NAMALWA (cell line): ENCODE measurements at regions not wholly inside any gene's neighbourhood (a gene's known extent, or its start where the extent isn't known, plus 50 kb on each side); places are given as distances from the start of the nearest gene placed in this dataset.

Experiments used
- DNase-seq: peaks from one replicate; pipeline ENCODE4 v3.0.0-alpha.2; 2015; ENCODE audit warnings: low spot score

DNA sequence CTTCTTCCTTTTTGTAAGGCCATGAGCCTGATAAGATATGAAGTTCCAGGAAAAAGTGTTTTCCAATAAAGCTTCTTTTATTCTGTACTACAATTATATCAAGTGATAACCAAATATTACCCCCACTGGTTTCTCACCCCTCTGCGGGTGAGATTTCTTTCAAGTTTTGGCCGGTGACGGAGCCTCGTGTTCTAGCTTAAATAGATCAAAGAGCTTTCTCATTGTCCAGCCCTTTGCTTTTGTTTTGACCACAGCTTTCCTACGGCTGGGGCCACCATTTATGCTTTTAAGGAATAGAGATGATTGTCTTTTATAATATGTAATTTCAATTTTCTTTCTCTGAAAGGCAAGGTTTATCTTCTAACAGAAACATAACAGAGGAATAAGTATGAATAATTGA lies 196.7 kb upstream of the MTPN start:
- no peak for DNase-seq

DNA sequence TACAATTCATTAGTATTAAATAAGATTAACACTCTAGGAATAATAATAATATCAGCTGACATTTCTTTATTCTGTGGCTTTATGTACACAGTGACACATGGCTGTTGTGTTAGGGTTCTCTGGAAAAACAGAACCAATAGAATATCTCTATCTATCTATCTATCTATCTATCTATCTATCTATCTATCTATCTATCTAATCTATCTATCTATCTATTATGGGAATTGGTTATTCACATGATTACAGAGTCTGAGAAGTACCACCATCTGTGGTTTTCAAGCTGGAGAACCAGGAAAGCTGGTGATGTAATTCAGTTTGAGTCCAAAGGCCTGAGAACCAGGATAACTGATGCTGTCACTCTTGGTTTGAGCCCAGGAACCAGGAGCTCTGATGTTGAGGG lies 194.1 kb upstream of the MTPN start:
- DNase-seq: no peak

DNA sequence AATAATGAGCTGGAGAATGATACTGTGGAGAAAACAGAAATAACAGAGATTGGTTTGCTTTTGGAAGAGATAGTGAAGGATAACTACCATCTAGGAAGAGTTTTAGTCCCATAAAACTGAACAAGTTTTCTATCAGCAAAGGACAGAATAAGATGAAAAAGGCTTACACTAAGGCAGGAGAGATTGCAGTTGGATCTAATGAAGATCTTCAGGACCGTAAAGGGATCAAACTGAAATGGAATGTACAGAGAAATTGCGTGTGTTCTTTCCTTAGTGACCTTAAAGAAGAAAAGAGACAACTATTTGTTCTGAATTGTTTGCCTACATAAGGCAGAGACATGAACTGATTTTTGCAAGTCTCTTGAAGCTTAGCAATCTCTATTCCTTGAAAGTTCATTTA lies 191.7 kb upstream of the MTPN start:
- no peak for DNase-seq

DNA sequence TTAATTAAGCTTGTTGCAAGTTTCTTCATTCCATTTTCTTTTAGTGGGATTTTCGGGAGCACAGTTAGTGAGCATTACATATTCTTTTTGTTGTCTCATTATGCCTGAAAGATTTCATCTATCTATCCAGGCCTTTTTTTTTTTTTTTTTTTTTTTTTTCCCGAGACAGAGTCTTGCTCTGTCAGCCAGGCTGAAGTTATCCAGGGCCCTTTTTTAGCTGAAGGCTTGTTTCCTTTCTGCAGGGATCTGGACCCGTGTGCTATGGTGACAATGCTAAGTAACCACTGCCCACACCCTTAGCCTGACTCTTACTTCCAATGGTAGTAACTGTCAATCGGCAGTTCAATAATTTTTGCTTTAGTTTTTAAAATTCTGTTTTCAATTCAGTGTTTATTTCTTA lies 190.8 kb upstream of the MTPN start:
- no peak for DNase-seq

DNA sequence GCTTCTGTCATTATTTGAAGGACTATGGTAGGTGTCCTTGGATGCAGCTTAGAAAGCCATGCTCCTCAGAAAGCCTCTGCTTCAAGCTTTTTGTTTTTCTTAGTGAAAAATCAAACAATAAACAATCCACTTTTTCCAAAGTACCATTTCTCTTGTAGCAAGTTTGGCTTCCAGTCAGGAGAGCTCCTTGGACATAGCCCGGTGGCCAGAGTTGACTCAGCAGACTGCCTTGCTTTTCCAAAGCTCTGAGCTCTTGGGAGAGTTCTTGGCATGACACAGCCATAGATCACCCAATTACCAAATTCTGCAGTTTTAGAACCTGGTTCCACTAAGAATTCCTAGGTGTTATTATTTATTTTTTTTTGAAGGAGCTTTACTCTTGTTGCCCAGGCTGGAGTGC lies 189.4 kb upstream of the MTPN start:
- no peak for DNase-seq

DNA sequence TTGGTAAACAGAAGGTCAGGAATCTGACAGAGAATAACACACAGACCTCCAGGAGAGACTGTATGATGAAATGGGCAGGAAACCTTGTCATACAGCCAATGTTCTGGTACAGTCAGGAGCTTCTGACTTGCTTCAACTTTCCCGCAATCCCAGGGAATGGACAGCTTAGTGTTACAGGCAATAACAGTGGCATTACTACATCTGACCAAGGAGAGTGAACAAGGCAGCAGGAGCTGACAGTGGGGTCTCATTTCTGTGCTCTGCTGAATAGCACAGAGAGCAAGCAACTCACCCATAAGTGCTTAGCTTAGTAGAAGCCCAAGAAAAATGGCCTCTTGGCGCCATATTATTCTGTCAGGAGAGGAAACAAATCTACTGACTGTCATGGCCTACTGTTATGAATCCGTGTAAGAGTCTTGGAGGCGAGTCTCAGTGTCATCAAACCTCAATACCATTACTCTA lies 186.2 kb upstream of the MTPN start:
- no peak for DNase-seq

DNA sequence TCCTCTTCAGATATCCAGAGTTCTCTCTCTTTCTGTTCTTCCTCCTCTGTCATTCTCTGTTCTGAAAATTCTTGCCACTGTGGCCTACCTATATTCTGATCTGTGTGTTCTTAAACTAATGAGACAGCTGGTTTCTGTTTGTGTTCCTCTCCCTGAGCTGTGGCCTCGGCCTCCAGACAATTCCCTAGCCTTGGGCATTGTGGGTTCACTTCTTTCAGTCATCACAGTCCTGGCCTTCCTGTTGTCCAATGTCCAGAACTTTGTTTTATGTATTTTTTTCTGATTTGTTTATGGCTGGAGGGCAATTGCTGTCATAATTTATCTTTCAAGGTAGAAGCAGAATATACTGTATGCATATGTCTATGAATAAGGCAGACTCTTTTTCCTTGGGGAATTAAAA lies 173.2 kb upstream of the MTPN start:
- no peak for DNase-seq

DNA sequence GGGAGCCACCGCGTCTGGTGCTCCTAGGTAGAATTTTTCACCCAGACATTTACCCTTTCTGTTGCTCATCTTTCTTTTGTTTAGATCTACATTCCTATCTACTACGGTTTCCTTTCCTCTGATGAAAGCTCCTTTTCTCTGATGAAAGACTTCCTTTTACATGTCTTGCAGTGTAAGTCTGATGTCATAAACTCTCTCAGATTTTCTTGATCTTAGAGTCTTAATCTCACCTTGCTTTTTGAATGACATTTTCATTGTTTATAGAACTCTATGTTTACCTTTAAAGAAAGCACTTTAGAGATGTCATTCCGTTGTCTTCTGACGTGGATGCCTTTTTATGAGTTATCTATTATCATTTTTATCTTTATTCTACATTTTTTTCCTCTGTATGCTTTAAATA lies 171.8 kb upstream of the MTPN start:
- DNase-seq: no peak

DNA sequence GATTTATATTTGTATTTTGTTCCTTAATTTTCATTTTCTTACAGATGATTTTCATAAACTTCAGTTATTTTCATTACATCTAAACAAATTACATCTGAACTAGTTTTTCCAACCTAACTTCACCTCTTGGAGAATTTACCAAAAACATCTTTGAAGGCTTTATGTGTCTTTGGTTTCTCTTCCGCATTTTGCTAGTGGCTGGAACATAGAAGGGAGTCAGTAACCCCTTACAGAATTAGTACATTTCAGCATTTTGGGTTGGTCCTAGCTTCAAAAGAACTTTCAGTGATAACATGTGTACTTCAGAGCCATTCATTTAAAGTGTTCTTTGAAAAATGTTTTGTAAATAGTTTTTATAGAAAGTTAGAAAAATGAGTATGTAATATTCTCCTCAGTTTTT lies 169.8 kb upstream of the MTPN start:
- no peak for DNase-seq

DNA sequence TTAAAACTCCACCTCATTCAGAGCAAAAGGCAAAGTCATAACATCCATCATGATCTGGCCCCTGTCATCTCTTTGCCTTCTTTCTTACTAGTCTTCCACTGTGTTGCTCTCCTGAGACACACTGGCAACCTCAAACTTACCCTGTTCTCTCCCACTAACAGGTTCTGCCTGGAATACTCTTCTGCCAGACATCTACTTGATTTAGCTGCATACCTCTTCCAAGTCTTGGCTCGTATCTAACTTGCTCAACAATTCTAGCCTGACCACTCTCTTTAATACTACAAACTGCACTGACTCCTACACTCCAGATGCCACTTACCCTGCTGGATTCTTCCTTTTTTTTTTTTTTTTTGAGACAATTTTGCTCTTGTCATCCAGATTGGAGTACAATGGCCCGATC lies 167.0 kb upstream of the MTPN start:
- no peak for DNase-seq

DNA sequence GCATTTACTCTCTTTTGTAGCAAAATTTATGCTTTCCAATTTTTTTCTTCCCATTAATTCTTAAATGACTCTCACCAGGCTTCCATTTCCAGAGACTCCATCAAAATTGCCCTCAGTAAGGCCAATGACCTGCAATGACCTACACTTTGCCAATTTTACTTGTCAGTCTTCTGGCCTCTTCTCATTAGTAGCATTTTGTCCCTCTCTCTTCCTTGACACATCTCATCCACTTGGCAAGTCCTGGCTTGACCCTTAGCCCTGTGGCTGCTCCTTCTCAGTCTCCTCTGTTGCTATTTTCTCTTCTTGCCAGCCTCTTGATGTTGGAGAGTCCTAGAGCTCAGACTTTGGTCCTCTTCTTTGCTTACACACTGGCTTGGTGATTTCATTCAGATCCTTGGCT lies 166.1 kb upstream of the MTPN start:
- no peak for DNase-seq

DNA sequence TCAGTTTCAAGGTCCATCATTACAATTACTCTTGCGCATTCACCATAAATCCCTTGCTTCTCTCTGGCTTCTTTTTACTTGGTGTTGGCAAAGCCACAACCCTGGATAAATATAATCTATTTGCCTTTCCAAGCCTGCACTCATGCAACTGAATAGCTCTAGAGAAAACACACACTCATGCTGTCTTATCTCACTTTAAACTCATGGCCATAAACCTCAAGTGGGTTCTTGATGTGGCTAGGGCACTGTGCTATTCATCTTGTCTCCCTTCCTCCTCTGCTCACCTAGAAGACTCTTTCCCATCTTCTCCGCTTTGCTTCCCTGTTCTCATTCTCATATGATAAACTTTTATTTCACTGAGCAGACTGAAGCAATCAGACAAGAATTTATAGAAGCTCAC lies 165.4 kb upstream of the MTPN start:
- no peak for DNase-seq

DNA sequence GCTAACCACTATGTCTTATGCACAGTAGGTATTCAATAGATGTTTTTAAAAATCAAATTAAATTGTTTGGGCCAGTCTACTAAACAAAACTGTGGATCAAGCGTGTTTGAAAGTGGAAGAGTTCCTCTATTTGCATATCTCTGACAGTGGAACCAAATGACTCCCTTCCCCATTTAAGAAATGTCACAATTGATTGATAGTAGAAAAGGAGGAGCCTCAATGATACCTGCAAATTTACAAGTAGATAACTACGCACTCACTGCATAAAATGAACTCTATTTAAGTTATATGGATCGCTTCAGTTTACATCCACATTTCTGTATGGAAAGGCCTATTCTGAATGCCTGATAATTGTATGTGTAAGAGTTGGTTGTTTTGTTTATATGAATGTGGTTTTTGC lies 163.3 kb upstream of the MTPN start:
- no peak for DNase-seq

DNA sequence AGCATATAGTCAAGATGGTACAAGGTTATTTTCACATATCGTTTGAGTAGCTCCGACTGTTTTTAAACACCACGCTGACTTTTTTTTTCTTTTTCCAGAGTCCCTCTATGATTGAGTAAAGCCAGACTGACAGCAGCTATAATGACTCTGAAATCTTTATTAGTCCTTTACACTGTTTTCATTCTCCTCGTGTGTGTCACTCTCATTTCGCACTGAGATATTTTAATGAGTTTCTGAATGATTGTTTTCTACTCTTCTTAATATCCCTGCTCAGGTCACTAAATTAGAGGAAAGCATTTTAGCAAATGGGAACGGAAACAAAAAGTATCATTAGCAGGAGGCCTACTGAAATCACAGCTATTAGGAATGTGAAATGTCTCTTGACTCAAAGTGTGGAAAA lies 162.3 kb upstream of the MTPN start:
- DNase-seq: no peak

DNA sequence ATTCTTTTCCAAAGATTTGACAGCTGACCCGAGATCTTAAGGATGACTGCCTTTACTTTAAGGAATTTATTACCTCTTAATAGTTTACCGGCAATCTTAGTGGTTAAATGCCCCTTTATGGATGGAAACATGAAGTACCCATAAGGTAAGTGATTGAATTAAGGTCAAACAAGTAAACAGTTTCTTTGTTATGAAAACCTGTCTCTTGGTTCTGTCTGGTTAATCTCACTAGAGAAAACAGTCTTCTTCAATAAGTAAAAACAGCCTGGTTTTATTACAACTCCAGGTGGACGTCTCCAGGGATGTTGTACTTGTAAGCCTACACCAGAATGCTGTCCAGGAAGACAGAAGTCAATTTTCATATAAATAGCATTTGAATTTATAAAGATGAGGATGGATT lies 161.8 kb upstream of the MTPN start:
- DNase-seq: no peak

DNA sequence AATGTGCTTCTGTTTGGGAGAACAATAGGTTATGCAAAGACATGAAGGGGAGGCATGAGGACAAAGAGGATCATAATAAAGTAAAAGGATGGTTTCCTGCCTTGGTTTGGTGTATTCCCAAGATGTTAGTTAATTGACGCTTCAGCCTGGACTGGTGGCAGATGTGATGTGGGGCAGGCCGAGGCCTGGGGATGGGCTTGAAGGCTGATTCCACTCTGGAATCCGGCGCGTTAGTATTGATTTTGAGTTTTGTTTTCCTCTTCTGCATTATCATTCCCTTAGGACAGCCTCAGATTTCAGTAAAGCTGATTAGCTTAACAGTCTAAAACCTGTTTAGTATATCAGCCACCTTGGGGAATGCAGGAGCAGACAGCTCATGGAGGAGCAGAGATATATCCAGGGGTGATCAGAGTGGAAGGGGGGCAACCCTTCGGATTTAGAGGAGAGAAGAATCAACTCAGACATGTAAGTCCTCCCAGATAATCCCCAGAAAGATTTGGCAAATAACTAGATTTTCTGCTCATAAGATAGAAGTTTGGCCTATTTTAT lies 159.8 kb upstream of the MTPN start:
- DNase-seq: no peak

DNA sequence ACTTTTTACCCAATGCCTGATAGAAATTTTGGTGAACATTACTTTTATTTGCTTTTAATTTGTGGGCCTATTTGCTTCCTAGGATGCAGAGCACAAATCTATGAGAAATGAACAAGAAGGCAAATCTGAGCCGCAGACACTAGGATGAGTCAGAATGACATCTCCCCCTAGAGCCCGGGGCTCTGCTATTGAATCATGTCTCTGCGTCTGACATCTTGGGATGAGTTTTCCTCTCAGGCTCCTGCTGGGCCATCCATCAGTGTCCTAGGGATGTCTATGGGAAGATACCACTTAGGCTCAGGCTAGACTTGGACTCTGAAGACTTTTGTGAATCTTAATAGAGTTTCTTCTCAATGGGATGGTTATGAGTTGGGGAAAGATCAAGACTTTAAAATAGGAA lies 157.3 kb upstream of the MTPN start:
- DNase-seq: no peak

DNA sequence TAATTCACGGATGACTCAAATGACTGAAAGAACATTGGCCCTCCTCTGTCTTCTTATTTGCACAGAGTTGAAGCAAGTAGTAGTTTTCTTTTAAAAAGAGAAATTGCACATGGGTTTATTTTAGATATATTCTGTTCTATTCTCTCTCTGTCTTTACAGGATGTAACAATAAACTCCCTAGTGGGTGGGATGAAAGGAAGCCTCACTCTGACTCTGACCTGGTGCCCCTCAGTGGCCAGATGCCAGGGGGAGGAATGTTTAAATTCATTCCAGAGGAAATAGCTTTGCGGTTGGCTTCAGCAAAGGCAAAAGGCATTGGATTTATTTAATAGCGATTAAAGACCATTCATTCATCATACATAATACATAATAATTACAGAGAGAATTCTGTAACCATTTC lies 156.4 kb upstream of the MTPN start:
- no peak for DNase-seq

DNA sequence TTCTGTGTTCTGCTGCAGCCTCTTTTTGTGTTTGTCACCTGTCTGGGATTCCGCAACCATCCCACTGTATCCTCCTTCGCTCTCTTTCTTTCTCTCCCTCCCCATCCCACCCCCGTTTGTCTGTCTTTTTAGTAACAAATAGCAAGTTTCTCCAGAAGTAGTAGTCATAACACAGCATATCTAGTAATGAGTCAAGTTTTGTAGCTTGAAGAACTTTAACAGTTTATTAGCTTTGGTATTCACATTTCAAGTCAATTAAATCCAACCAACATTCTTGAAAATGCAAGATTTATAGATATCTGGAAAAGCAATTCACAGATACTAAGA lies 154.1 kb upstream of the MTPN start:
- no peak for DNase-seq

DNA sequence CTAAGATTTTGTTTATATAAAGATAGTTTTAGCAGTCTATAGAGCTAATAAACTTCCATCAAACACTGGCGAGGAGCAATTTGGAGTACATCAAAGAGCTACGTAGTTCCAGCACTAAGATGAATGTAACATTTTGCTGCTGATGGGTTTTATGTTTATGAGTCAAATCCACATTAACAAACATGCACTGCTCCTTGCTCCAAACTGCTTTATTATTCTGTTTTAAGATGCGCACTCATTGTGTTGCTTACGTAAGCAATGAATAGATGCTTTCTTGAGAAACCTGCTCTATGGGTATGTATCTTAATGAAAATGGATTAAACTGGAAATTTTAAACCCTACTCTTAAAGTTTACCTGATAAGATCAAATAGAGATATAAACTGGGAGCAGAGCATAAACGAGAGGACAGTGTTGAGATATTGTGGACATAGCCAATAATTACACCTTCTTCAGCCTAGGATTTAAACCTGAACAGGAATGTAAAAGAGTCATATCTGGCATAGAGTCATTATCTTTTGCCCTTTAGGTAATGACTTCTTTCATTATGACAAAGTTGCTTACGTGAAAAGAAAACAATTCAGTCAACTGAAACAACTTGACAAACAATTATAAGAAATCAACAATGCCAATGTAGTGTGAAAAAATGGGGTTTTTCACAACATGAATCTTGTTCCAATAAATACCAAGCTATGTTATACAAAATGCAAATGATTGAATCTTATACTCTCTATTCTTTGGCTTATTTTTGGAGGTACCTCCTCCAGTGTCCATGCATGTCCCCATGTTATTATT lies 153.5 kb upstream of the MTPN start:
- DNase-seq: no peak

DNA sequence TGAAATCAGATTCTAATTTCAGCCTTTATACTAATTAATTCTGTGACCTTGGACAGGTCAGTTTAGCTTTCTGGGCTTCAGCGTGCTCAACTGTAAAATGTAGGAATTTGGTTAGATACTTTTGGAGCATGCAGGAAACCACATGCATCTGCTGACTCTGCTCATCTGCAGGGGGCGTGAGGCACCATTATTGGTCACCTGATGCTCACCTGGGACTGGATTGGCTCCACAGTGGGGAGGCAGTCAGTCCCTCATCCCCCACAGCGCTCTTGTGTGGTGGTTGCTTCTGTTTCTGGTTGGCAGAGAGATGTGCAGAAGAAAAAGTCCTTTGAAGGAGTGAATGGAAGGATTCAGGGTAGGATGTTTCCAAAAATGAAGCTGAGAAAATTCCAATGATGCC lies 150.9 kb upstream of the MTPN start:
- DNase-seq: no peak

DNA sequence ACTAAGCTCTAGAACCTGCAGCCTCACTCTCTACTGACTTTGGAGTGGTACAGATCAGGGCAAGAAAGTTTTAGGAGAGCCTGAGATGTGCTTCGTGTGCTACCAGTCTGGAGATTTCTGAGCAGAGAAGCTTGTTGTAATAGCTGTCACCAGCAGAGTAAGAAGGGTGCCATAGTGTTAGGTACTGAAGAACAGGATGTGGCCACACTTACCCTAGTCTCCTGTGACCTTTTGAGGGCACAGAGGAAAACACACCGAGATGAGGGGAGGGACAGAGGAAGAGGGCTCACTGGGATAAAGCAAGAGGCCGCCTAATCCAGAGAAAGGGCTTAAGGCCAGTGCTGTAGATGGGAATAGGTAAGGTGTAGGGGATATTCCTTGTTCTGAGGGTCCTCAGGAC lies 146.2 kb upstream of the MTPN start:
- no peak for DNase-seq

DNA sequence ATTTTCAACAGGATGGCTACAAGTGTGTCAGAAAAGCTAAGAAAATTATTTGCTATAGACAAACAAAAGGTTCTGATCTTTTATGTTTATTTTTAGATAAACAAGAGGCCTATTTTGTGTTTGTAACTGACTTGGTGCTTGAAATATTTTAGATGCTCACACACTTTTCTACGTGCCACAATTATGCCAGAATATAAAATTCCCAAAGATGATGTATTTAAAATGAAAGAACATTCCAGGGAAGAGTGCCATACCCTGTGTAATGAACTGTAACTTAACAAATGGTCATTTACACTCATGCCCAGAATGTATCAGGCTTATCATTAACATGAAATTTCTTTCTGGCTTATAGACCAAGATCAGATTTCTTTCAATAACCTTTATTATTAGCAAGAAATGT lies 144.9 kb upstream of the MTPN start:
- DNase-seq: no peak

DNA sequence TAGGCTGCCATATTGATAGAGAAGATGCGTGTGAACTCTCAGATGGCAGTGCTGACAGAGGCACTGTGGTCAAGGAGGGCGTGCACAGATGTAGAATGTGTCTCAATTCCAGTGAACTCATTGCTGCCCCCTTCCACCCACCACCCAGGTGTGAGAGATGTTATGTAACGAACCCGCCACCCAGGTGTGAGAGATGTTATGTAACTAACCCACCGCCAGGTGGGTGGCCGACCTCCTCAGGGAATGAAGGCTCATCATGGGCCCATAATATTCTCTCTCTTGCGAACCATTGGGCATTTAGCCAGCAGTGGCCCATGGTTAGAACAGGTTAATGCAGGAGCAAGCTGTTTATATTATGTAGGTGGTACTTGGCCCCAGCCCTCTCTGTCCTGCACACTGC lies 140.4 kb upstream of the MTPN start:
- no peak for DNase-seq

DNA sequence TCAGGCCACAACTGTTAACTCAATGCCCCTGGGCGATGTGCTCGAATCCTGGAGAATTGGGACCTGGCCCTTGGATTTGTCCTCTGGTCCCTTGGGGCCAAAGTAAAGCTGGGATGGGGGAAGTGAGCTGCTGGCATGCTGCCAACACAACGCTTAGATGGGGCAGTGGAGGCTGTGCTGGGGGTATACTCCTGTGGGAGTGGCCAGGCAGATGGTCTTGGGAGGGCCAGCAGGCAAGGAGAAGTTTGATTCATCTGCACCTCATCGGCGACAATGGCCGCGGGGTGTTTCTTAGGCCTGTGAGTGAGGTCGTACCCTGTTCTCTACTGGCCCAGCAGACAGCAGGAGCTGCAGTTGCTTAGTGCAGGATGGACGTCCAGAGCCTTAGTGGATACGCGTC lies 139.0 kb upstream of the MTPN start:
- no peak for DNase-seq
